NCI-H146 treated with DMSO at 0.1 percent for 48 hours (cell line): ENCODE measurements at regions not wholly inside any gene's neighbourhood (a gene's known extent, or its start where the extent isn't known, plus 50 kb on each side); places are given as distances from the start of the nearest gene placed in this dataset.

Source experiments
- DNase-seq: peaks from one replicate; lab custom pipeline; 2025; ENCODE audit not compliant: unreplicated experiment; lab: John Stamatoyannopoulos, UW

DNA sequence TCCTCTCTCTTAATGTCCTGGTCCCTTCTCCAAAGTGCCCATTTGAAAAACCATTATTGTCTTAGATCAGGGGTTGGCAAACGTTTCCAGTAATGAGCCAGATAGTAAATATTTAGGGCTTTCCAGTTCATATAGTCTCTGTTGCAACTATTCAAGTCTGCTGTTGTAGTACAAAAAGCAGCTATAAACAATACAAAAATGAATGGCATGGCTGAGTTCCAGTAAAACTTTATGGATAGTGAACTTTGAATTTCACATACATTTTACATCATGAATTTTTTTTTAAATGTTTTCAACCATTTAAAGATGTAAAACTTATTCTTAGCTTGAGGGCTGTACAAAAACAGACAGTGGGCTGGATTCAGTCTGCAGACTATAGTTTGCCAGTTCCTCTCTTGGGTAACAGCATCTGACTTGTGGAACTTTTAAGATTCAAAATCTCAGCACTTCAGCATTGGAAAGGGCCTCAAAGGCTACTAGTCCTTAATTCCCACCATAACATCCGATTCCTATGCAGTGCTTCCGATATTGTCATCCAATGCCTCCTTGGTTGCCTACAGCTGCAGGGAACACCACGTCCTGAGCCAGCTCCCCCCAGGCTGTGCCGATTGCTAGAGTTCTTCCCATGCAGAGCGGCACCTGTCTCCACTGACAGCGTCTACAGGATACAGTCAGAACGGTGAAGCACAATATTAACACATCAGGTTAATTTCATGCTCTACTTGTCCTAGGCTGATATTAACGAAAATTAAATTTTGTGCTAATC, 65.6 kb upstream of the E2F8 start:
- no peak for DNase-seq

DNA sequence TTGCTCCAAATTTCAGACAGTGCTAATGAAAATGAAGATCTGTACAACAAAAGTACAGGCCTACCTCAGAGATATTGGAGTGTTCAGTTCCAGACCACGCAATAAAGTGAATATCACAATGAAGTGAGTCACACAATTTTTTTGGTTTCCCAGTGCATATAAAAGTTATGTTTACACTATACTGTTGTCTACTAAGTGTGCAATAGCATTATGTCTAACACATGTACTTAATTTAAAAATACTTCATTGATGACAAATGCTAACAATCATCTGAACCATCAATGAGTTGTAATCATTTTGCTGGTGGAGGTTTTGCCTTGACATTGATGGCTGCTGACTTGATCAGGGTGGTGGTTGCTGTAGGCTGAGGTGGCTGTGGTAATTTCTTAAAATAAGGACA, 60.6 kb upstream of the E2F8 start:
- no peak for DNase-seq

DNA sequence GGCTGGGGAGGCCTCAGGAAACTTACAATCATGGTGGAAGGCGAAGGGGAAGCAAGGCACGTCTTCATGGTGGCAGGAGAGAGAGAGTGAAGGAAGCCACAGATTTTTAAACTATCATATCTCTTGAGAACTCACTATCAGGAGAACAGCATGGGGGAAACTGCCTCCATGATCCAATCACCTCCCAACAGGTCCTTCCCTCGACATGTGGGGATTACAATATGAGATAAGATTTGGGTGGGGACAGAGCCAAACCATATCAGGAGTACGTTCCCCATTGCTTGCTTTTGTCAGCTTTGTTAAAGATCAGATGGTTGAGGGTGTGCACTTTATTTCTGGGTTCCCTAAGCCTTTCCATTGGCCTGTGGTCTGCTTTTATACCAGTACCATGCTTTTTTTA, 53.7 kb upstream of the E2F8 start:
- DNase-seq = no peak

DNA sequence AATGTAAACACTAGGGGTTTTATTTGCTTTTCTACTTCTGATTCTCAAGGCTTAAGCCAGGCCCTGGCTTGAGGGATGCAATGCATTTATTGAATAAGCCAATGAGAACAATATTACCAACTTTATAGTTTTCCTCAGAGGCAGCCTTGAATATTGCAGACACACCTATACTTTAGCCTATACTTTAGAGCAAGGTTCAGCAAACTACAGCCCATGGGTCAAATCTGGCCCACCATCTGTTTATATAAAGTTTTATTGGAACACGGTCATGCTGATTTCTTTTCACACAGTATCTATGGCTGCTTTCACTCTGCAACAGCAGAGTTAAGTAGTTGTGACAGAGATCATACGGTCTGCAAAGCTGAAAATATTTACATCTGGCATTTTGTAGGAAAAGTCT, 50.3 kb upstream of the E2F8 start:
- no peak for DNase-seq
